ENCODE measurements at regions not wholly inside any gene's neighbourhood (a gene's known extent, or its start where the extent isn't known, plus 50 kb on each side); places are given as distances from the start of the nearest gene placed in this dataset.

DNA sequence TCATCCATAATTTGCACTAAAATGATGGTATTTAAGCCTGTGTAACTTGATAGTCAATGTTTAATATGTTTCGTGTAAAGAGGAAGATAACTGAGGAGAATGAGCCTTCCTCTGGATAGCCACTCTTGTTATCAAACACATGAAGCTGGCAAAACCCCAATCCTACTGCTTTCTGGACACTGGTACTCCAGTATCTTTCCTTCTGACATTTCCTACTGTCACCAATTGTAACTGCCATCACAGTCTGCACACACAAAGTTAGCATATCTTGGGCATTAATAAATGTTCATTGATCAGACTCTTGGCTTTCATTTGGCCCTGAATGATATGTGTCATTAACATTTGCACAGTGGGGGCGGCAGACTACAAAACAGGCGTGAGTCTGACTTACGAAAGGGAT lies 419.1 kb downstream of the TMA16 start:
- H3K27ac ChIP-seq = no peak overlapping the region
- TF ChIP-seq ZFX (IDR thresholded peaks at IDR 0.05; ENCODE audit: borderline replicate concordance) = no peak
- TF ChIP-seq, protein P1, sequence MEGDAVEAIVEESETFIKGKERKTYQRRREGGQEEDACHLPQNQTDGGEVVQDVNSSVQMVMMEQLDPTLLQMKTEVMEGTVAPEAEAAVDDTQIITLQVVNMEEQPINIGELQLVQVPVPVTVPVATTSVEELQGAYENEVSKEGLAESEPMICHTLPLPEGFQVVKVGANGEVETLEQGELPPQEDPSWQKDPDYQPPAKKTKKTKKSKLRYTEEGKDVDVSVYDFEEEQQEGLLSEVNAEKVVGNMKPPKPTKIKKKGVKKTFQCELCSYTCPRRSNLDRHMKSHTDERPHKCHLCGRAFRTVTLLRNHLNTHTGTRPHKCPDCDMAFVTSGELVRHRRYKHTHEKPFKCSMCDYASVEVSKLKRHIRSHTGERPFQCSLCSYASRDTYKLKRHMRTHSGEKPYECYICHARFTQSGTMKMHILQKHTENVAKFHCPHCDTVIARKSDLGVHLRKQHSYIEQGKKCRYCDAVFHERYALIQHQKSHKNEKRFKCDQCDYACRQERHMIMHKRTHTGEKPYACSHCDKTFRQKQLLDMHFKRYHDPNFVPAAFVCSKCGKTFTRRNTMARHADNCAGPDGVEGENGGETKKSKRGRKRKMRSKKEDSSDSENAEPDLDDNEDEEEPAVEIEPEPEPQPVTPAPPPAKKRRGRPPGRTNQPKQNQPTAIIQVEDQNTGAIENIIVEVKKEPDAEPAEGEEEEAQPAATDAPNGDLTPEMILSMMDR (IDR thresholded peaks at IDR 0.05) = no peak

DNA sequence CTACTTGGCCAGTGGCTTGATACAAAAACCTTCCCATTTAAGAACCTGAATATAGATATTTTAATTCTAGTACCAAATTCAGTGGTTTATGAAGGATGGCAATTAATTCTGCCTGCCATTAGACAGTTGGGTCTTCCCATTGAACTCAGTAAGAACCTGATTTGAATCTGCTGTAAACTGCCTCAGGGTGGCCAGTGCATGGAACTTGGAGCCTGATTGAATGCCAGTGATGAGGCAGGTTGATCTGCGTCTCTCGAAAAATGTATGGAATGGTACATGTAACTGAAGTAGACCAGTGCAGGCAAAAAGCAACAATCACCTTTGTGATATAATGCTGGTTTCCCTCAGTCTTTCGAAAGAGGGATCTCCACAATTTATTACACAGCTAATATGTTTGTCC lies 421.4 kb downstream of the TMA16 start:
- TF ChIP-seq ZFX (IDR thresholded peaks at IDR 0.05; ENCODE audit: borderline replicate concordance) = no peak
- TF ChIP-seq, protein P1 (IDR thresholded peaks at IDR 0.05) = no peak
- H3K27ac ChIP-seq = no peak overlapping the region

DNA sequence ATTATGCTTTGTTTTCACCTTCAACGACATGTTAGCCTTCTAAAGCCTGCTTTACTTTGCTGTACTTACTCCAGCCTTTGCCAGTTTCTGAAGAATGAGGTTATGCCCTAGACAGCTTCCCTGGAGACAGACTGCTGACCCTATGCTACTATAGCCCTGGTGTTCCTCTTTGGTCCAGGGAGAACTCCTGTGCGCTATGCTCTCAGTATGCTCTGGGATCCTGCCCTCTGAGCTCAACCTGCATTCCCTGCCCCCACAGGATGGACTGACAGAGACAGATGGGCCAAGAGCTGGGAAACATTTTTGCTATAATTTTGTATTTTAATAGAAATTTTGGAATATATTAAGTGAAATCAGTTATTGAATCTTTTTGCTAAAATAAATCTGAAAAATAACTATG lies 425.9 kb downstream of the TMA16 start:
- no peak for TF ChIP-seq ZFX (IDR thresholded peaks at IDR 0.05; ENCODE audit: borderline replicate concordance)
- TF ChIP-seq, protein P1 (IDR thresholded peaks at IDR 0.05) = no peak
- H3K27ac ChIP-seq = no peak overlapping the region

DNA sequence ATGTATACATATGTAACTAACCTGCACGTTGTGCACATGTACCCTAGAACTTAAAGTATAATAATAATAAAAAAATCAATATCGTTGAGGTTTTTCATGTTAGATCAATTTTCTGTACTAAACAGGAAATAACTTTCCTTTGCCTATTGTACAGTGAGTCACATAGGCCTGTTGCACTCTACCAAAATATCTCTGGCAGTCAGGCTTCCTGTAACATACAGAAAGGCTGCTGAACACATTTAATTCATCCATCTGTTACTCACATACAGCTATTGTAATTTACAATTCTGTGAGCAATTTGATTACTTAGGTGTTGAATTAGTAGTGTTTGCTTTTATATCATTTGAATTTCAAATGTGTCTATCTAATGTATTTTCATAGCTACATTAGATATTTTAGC lies 427.8 kb downstream of the TMA16 start:
- TF ChIP-seq ZFX (IDR thresholded peaks at IDR 0.05; ENCODE audit: borderline replicate concordance) = no peak
- TF ChIP-seq, protein P1 (IDR thresholded peaks at IDR 0.05) = no peak
- H3K27ac ChIP-seq = no peak overlapping the region

DNA sequence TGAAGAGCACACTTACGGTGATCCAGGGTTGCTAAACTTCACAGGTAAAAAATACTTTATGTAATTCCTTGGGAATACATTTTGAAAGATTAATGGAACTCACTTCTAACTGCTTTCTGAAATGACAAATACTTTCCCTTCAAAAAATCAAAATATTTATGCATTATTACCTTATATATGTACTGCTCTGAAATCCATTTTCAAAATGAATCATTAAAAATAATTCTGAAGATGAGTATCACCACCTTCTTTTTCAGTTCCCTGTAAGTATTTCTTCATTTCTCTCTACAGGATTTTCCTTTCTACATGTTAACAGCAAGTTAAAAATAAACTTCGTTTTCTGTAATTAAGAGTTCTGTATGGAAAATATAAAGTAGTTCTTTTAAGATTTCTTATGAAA lies 428.6 kb downstream of the TMA16 start:
- TF ChIP-seq, protein P1 (IDR thresholded peaks at IDR 0.05) = no peak
- TF ChIP-seq ZFX (IDR thresholded peaks at IDR 0.05; ENCODE audit: borderline replicate concordance) = no peak
- no peak overlapping the region for H3K27ac ChIP-seq

DNA sequence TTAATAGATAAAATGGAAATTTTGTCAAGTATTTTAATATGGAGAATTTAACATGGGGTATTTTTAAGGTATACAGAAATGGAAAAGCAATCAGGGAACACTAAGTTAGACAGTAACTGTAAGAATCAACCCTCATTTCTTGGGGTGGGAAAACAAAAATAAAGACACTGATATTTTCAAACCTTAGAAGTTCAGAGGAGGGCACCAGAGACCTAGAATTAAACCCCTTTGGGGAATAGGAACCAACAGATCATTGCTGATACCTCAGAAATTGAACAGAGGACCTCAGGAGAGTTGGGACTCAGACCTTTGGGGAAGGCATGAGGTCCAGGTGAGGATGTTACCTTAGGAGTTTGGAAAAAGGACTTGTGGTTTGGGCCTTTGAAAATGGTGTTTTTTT lies 435.6 kb downstream of the TMA16 start:
- no peak overlapping the region for H3K27ac ChIP-seq
- TF ChIP-seq, protein P1 (IDR thresholded peaks at IDR 0.05) = no peak
- TF ChIP-seq ZFX (IDR thresholded peaks at IDR 0.05; ENCODE audit: borderline replicate concordance) = no peak

DNA sequence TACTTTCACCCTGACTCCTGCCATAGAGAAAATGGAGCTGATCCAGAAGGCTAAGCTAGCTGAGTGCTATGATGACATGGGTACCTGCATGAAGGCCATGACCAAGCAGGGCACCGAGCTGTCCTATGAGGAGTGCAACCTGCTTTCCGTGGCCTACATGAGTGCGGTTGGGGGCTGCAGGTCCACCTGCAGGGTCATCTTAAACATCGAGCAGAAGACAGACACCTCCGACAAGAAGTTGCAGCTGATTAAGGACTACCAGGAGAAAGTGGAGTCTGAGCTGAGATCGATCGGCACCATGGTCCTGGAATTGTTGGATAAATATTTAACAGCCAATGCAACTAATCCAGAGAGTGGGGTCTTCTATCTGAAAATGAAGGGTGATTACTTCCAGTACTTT lies 438.0 kb downstream of the TMA16 start:
- H3K27ac ChIP-seq = no peak overlapping the region
- no peak for TF ChIP-seq ZFX (IDR thresholded peaks at IDR 0.05; ENCODE audit: borderline replicate concordance)
- TF ChIP-seq, protein P1 (IDR thresholded peaks at IDR 0.05) = no peak

Measured in 22Rv1 (cell line).